ENCODE measurements at regions not wholly inside any gene's neighbourhood (a gene's known extent, or its start where the extent isn't known, plus 50 kb on each side); places are given as distances from the start of the nearest gene placed in this dataset.

- H3K9me3 ChIP-seq (ENCODE audit: insufficient read depth, low read length): no peaks in the 10 kb centered on the region
- H3K4me3 ChIP-seq (ENCODE audit: insufficient read depth, low read length, poor library complexity, severe bottlenecking): no peak overlapping the region
- no peaks in the 10 kb centered on the region for H4K20me1 ChIP-seq (ENCODE audit: low read depth, low read length)
- no peak overlapping the region for H3K4me2 ChIP-seq (ENCODE audit: low read depth, low read length, poor library complexity, severe bottlenecking)
- H3K9ac ChIP-seq (ENCODE audit: low read length): no peak overlapping the region
- H3K36me3 ChIP-seq (ENCODE audit: low read length): no peaks in the 10 kb centered on the region
- H3F3A ChIP-seq (ENCODE audit: insufficient read depth): no peaks in the 10 kb centered on the region
- no peak overlapping the region for H3K27ac ChIP-seq (ENCODE audit: low read depth, low read length)
- H3K9me2 ChIP-seq (replicated peaks; ENCODE audit: insufficient read depth, low read length): no peaks in the 10 kb centered on the region
- H2AFZ ChIP-seq (ENCODE audit: low read depth, low read length, severe bottlenecking): no peak overlapping the region
- H3K79me2 ChIP-seq (ENCODE audit: insufficient read depth, low read length): no peaks in the 10 kb centered on the region
- H3K27me3 ChIP-seq (ENCODE audit: low read length): no peaks in the 10 kb centered on the region
- TF ChIP-seq EZH2phosphoT487 (conservative IDR thresholded peaks at IDR 0.05; ENCODE audit: low read length): no peak
- TF ChIP-seq, protein P1, sequence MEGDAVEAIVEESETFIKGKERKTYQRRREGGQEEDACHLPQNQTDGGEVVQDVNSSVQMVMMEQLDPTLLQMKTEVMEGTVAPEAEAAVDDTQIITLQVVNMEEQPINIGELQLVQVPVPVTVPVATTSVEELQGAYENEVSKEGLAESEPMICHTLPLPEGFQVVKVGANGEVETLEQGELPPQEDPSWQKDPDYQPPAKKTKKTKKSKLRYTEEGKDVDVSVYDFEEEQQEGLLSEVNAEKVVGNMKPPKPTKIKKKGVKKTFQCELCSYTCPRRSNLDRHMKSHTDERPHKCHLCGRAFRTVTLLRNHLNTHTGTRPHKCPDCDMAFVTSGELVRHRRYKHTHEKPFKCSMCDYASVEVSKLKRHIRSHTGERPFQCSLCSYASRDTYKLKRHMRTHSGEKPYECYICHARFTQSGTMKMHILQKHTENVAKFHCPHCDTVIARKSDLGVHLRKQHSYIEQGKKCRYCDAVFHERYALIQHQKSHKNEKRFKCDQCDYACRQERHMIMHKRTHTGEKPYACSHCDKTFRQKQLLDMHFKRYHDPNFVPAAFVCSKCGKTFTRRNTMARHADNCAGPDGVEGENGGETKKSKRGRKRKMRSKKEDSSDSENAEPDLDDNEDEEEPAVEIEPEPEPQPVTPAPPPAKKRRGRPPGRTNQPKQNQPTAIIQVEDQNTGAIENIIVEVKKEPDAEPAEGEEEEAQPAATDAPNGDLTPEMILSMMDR (IDR thresholded peaks at IDR 0.05; ENCODE audit: insufficient read depth, low read length, poor library complexity, severe bottlenecking): no peak
Observed at GRCh38 chr17:69949496-69949895, 125.5 kb upstream of the KCNJ16 start.

GRCh38 chr17:69949973-69950695 is 124.9 kb upstream of the KCNJ16 start:
- H3K36me3 ChIP-seq (ENCODE audit: low read length): no peaks in the 10 kb centered on the region
- no peak for TF ChIP-seq EZH2phosphoT487 (conservative IDR thresholded peaks at IDR 0.05; ENCODE audit: low read length)
- TF ChIP-seq, protein P1 (IDR thresholded peaks at IDR 0.05; ENCODE audit: insufficient read depth, low read length, poor library complexity, severe bottlenecking): no peak
- H3K4me2 ChIP-seq (ENCODE audit: low read depth, low read length, poor library complexity, severe bottlenecking): no peak overlapping the region
- no peak overlapping the region for H3K9ac ChIP-seq (ENCODE audit: low read length)
- no peak overlapping the region for H3K4me3 ChIP-seq (ENCODE audit: insufficient read depth, low read length, poor library complexity, severe bottlenecking)
- H3F3A ChIP-seq (ENCODE audit: insufficient read depth): no peaks in the 10 kb centered on the region
- no peak overlapping the region for H3K27ac ChIP-seq (ENCODE audit: low read depth, low read length)
- H3K27me3 ChIP-seq (ENCODE audit: low read length): no peaks in the 10 kb centered on the region
- H4K20me1 ChIP-seq (ENCODE audit: low read depth, low read length): no peaks in the 10 kb centered on the region
- H3K9me3 ChIP-seq (ENCODE audit: insufficient read depth, low read length): no peaks in the 10 kb centered on the region
- no peak overlapping the region for H2AFZ ChIP-seq (ENCODE audit: low read depth, low read length, severe bottlenecking)
- H3K79me2 ChIP-seq (ENCODE audit: insufficient read depth, low read length): no peaks in the 10 kb centered on the region
- no peaks in the 10 kb centered on the region for H3K9me2 ChIP-seq (replicated peaks; ENCODE audit: insufficient read depth, low read length)

- Histone ChIP-seq H4K20me1 (ENCODE audit: low read depth, low read length) (no peaks in the 10 kb centered on the region), H3K27me3 (ENCODE audit: low read length) (no peaks in the 10 kb centered on the region), H3K79me2 (ENCODE audit: insufficient read depth, low read length) (no peaks in the 10 kb centered on the region), H3K36me3 (ENCODE audit: low read length) (no peaks in the 10 kb centered on the region), H2AFZ (ENCODE audit: low read depth, low read length, severe bottlenecking) (no peak overlapping the region), H3K9me3 (ENCODE audit: insufficient read depth, low read length) (no peaks in the 10 kb centered on the region), H3K9me2 (replicated peaks; ENCODE audit: insufficient read depth, low read length) (no peaks in the 10 kb centered on the region), H3K9ac (ENCODE audit: low read length) (no peak overlapping the region), H3K4me3 (ENCODE audit: insufficient read depth, low read length, poor library complexity, severe bottlenecking) (no peak overlapping the region), H3K27ac (ENCODE audit: low read depth, low read length) (no peak overlapping the region), H3K4me2 (ENCODE audit: low read depth, low read length, poor library complexity, severe bottlenecking) (no peak overlapping the region), H3F3A (ENCODE audit: insufficient read depth) (no peaks in the 10 kb centered on the region)
- TF ChIP-seq, protein P1 (IDR thresholded peaks at IDR 0.05; ENCODE audit: insufficient read depth, low read length, poor library complexity, severe bottlenecking): no peak
- no peak for TF ChIP-seq EZH2phosphoT487 (conservative IDR thresholded peaks at IDR 0.05; ENCODE audit: low read length)
Observed at GRCh38 chr17:69950701-69951418, 124.2 kb upstream of the KCNJ16 start.

Measured in SU-DHL-6 (cell line).